Effector memory CD8-positive, alpha-beta T cell (primary cell): ENCODE measurements at regions not wholly inside any gene's neighbourhood (a gene's known extent, or its start where the extent isn't known, plus 50 kb on each side); places are given as distances from the start of the nearest gene placed in this dataset.

Experiments used
- ATAC-seq: fragments of 150-1000 bp; cut with Tn5 transposase; replicated peaks from 2 replicates; pipeline ENCODE4 v1.10.0; 2021; ENCODE audit warnings: mild to moderate bottlenecking, moderate library complexity
- DNase-seq, 3 experiments: peaks; one replicate each; pipeline ENCODE4 v3.0.0; 2021
- H3K27ac Mint-ChIP-seq, 2 donors: one replicate each; pipeline ENCODE4 v1.8.0; 2022; ENCODE audit warnings: mild to moderate bottlenecking in 2 of 2, mixed read lengths in 2 of 2, moderate library complexity in 2 of 2
- H3K27me3 Mint-ChIP-seq, 2 donors: one replicate each; pipeline ENCODE4 v1.8.0; 2022; ENCODE audit warnings: mixed read lengths in 2 of 2
- H3K36me3 Mint-ChIP-seq: one replicate; pipeline ENCODE4 v1.8.0; 2022; ENCODE audit warnings: mild to moderate bottlenecking, moderate library complexity, mixed read lengths; ENCODE audit not compliant: insufficient read depth
- H3K4me1 Mint-ChIP-seq, 2 donors: one replicate each; pipeline ENCODE4 v1.8.0; 2022; ENCODE audit warnings: low read depth in 2 of 2, mixed read lengths in 2 of 2
- H3K4me3 Mint-ChIP-seq, 2 donors: one replicate each; pipeline ENCODE4 v1.8.0; 2022; ENCODE audit warnings: mild to moderate bottlenecking in 2 of 2, mixed read lengths in 2 of 2, moderate library complexity in 2 of 2
- H3K9me3 Mint-ChIP-seq, 2 donors: one replicate each; pipeline ENCODE4 v1.8.0; 2022; ENCODE audit warnings: mixed read lengths in 2 of 2

DNA sequence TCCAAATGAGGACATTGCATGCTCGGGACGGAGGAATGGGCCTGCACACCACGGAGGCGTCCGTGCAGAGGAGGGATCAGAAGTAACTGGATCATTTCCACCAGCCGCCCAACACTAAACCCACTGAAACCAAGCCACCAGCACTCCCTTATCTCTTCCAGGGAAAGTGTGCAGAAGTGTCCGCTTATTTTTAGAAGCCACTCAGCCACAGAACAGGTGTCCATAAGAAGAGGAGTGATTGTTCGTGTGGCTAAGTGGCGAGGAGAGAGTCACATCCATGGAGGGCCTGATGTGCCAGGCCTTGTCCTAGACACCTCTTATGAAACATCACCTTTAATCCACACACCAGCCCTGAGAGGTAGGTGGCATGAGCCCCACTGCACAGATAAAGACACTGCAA is 407.9 kb upstream of the NPVF start:
- H3K36me3 Mint-ChIP-seq, result no peaks in the 10 kb centered on the region
- DNase-seq (no peak), ATAC-seq (no peak)
- H3K9me3 Mint-ChIP-seq, result no peaks in the 10 kb centered on the region
- no peak overlapping the region for H3K4me3 Mint-ChIP-seq
- no peaks in the 10 kb centered on the region for H3K4me1 Mint-ChIP-seq
- H3K27ac Mint-ChIP-seq, result no peak overlapping the region
- H3K27me3 Mint-ChIP-seq, result peaks cover 0 to 33% of the 10 kb centered on the region in 2 donors

GRCh38 chr7:25636871-25637283 is 408.6 kb upstream of the NPVF start:
- Mint-ChIP-seq H3K9me3 (no peaks in the 10 kb centered on the region), H3K4me3 (no peak overlapping the region), H3K27me3 (peaks cover 0 to 26% of the 10 kb centered on the region in 2 donors), H3K27ac (no peak overlapping the region), H3K4me1 (no peaks in the 10 kb centered on the region), H3K36me3 (no peaks in the 10 kb centered on the region)
- no peak for ATAC-seq
- no peak for DNase-seq

DNA sequence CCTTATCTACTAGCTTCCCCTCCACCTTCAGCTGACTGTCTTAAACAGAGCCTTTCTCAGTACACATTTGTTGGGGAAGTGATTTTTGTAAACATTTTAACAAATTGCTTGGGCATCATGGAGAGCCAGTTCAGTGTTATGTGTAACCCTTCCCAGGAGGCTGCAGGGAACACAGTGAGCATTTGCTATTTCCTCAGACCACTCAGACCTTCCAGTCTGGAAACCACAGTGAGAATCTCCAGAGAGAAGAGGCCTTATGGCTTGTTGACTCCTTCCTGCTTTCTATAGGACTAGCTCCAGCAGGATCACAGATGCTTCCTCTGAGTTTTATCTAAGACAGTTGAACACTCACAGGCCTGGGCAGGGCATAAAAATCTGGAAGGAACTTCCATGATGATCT is 409.8 kb upstream of the NPVF start:
- Mint-ChIP-seq H3K4me3 (no peak overlapping the region), H3K27ac (no peak overlapping the region), H3K36me3 (no peaks in the 10 kb centered on the region), H3K9me3 (no peaks in the 10 kb centered on the region), H3K27me3 (peaks cover 0 to 15% of the 10 kb centered on the region in 2 donors), H3K4me1 (no peaks in the 10 kb centered on the region)
- DNase-seq (no peak), ATAC-seq (no peak)

DNA sequence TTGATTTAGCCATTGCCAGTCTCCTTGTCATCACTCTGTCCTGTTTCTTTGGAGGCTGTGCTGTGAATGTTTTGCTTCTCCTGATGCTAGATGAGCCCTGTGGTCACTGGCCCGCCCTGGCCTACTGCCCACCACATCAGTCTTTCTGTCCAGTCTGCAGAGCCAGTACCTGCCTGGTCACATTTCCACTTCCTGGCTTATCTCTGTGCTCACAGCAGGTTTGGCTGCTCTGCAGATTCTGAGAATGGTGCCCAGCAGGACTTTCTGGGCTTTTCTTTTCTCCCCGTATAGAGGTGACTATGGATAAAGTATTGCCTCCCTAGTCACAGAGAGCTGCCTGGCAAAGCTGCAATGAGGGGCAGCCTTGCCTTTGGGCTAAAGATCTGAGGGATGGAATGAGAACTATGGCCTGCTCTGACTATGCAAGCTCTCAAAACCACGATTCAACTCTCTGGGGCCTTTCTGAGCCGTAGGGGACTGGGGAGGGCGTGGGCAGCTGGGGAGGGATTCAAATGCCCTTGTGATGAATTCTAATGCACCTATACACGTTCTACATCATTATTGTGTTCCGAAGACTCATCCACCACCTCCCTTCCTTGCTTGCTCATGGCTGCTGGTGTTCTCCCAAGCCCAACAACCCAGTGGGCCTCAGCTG is 410.4 kb upstream of the NPVF start:
- Mint-ChIP-seq H3K4me1 (no peaks in the 10 kb centered on the region), H3K36me3 (no peaks in the 10 kb centered on the region), H3K27me3 (peaks cover 0 to 9% of the 10 kb centered on the region in 2 donors), H3K27ac (no peak overlapping the region), H3K4me3 (no peak overlapping the region), H3K9me3 (no peaks in the 10 kb centered on the region)
- no peak for DNase-seq
- ATAC-seq, result no peak

DNA sequence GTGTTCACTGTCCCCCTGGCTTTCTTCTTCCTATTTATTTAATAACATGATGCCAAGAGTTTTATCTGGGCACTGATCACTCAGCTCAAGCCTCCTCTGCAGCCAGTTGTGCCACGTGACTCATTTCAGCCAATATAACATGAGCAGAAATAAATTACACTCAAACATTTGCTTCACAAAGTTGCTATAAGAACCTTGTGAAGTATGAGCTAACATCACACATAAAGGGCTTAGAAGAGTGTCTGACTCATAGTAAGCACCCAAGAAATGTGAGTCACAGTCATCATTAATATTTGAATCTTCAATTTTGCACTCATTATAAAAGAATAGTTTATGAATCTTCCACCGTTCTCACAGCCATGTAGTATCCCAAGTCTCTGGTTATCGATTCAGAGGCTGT is 414.6 kb upstream of the NPVF start:
- H3K36me3 Mint-ChIP-seq, result no peaks in the 10 kb centered on the region
- no peak overlapping the region for H3K27ac Mint-ChIP-seq
- no peak overlapping the region for H3K4me3 Mint-ChIP-seq
- DNase-seq, result no peak
- H3K9me3 Mint-ChIP-seq, result no peaks in the 10 kb centered on the region
- no peak for ATAC-seq
- H3K27me3 Mint-ChIP-seq, result peaks cover 7 to 8% of the 10 kb centered on the region in 2 donors
- no peaks in the 10 kb centered on the region for H3K4me1 Mint-ChIP-seq

DNA sequence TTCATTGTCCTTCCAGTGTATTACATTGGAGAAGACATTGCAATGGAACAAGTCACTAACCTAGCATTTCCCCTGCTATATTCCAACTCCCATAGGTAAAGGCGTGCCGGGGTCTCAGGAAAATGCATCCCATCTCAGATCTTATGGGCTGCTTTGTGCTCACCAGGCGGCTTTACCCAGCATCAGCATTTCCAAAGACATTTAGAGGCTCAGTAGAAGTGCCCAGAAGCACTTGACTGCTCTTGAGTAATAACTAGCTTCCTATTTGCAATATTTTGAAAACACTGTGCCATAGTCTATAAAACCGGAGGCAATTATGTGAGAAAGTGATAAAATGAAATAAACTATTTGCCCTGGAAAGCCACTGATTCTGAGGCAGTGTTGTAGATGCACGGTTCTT is 415.0 kb upstream of the NPVF start:
- Mint-ChIP-seq H3K27ac (no peak overlapping the region), H3K4me3 (no peak overlapping the region), H3K9me3 (no peaks in the 10 kb centered on the region), H3K36me3 (no peaks in the 10 kb centered on the region), H3K4me1 (no peaks in the 10 kb centered on the region), H3K27me3 (peaks cover 7 to 8% of the 10 kb centered on the region in 2 donors)
- DNase-seq, result no peak
- no peak for ATAC-seq

- no peak overlapping the region for H3K4me3 Mint-ChIP-seq
- no peaks in the 10 kb centered on the region for H3K9me3 Mint-ChIP-seq
- no peak overlapping the region for H3K27ac Mint-ChIP-seq
- H3K36me3 Mint-ChIP-seq, result no peaks in the 10 kb centered on the region
- H3K4me1 Mint-ChIP-seq, result no peaks in the 10 kb centered on the region
- DNase-seq (no peak), ATAC-seq (no peak)
- peaks cover 9 to 11% of the 10 kb centered on the region in 2 donors for H3K27me3 Mint-ChIP-seq
Measured at GRCh38 chr7:25643770-25644394, 415.6 kb upstream of the NPVF start.

DNA sequence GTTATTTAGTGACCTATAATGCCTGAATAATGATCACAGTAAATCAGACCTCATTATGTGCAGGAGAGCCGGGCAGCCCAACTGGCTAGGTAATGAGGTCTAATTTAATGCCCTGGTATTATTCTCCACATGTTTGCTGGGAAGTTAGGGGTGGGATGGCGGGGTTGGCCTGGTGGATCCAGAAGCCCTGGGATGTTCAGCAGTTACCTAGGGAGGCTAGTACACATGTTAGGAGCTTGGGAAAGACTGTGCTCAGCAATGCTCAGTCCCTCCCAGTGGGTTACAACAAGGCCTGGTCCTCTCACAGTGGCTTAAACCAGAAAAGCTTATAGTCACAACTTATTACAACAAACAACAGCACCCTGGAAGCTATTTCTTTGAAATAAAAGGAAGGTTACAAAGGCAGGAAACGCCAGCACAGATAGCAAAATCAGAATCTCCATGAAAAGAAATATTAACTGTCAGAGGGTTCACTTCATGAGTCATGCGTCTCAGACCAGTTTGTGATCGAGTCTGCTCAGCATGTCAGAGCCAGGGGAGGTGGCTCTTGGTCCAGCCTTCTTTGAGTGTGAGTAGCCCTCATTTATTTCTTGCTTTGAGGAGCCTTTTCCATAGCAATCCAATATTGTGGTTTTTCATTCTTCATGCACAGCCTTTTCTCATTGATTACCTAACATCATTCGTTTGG is 418.6 kb upstream of the NPVF start:
- Mint-ChIP-seq H3K9me3 (no peaks in the 10 kb centered on the region), H3K4me3 (no peak overlapping the region), H3K36me3 (no peaks in the 10 kb centered on the region), H3K27me3 (peaks cover 12 to 15% of the 10 kb centered on the region in 2 donors), H3K27ac (no peak overlapping the region), H3K4me1 (no peaks in the 10 kb centered on the region)
- ATAC-seq (no peak), DNase-seq (no peak)

DNA sequence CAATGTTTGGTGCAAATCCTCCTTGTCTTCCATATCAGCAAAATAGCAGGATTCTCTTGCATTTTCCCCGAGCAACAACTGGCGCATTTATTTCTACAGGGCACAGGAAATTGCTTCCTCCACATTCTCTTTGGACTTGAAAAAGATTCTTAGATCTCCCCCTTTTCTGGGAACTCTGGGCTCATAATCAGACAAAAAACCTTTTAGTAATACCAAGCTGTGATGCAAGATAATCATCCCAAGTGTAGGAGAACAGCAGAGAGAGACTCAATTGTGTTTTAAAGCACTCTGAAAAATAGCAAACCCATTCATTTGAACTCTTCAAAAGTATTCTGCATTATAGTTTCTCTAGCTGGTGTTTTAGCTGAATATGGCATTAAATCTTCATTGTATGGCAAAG is 419.6 kb upstream of the NPVF start:
- Mint-ChIP-seq H3K27me3 (peaks cover 18 to 24% of the 10 kb centered on the region in 2 donors), H3K4me1 (no peaks in the 10 kb centered on the region), H3K4me3 (no peak overlapping the region), H3K27ac (no peak overlapping the region), H3K36me3 (no peaks in the 10 kb centered on the region), H3K9me3 (no peaks in the 10 kb centered on the region)
- DNase-seq (no peak), ATAC-seq (no peak)

DNA sequence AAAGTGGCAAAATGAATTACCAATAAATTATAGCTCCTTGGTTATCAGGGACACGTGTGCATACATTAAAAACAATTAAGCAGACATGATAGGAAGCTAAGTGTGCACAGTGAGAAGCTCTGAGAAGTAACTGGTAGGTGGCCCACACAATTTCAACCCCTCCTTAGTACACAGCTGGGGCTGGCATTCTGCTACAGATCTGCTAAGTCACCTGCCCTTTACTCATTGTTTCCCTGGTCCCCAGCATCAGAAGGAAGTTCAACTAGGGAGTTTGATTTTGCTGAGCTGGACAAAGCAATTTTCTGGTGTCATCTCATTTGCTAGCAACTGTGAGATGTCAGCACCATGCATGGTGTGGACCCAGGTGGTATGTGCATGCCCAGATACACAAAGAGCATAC is 424.1 kb upstream of the NPVF start:
- no peak overlapping the region for H3K27ac Mint-ChIP-seq
- ATAC-seq (no peak), DNase-seq (no peak)
- peaks cover 29 to 40% of the 10 kb centered on the region in 2 donors for H3K27me3 Mint-ChIP-seq
- H3K4me3 Mint-ChIP-seq, result no peak overlapping the region
- no peaks in the 10 kb centered on the region for H3K9me3 Mint-ChIP-seq
- no peaks in the 10 kb centered on the region for H3K36me3 Mint-ChIP-seq
- H3K4me1 Mint-ChIP-seq, result no peaks in the 10 kb centered on the region

GRCh38 chr7:25653384-25653783 is 425.1 kb upstream of the NPVF start:
- no peaks in the 10 kb centered on the region for H3K36me3 Mint-ChIP-seq
- no peaks in the 10 kb centered on the region for H3K4me1 Mint-ChIP-seq
- DNase-seq (no peak), ATAC-seq (no peak)
- H3K27ac Mint-ChIP-seq, result no peak overlapping the region
- peaks cover 24 to 39% of the 10 kb centered on the region in 2 donors for H3K27me3 Mint-ChIP-seq
- no peaks in the 10 kb centered on the region for H3K9me3 Mint-ChIP-seq
- H3K4me3 Mint-ChIP-seq, result no peak overlapping the region

GRCh38 chr7:25656071-25656470 is 427.8 kb upstream of the NPVF start:
- H3K27me3 Mint-ChIP-seq, result peaks cover 16 to 28% of the 10 kb centered on the region in 2 donors
- H3K36me3 Mint-ChIP-seq, result no peaks in the 10 kb centered on the region
- ATAC-seq (no peak), DNase-seq (no peak)
- H3K9me3 Mint-ChIP-seq, result no peaks in the 10 kb centered on the region
- H3K4me1 Mint-ChIP-seq, result no peaks in the 10 kb centered on the region
- no peak overlapping the region for H3K4me3 Mint-ChIP-seq
- no peak overlapping the region for H3K27ac Mint-ChIP-seq

- H3K36me3 Mint-ChIP-seq, result no peaks in the 10 kb centered on the region
- H3K4me1 Mint-ChIP-seq, result no peaks in the 10 kb centered on the region
- H3K9me3 Mint-ChIP-seq, result no peaks in the 10 kb centered on the region
- DNase-seq, result no peak
- H3K27me3 Mint-ChIP-seq, result peaks cover 16 to 28% of the 10 kb centered on the region in 2 donors
- no peak for ATAC-seq
- H3K27ac Mint-ChIP-seq, result no peak overlapping the region
- no peak overlapping the region for H3K4me3 Mint-ChIP-seq
Measured at GRCh38 chr7:25656581-25657026, 428.3 kb upstream of the NPVF start.

GRCh38 chr7:25658375-25658774 is 430.1 kb upstream of the NPVF start:
- Mint-ChIP-seq H3K36me3 (no peaks in the 10 kb centered on the region), H3K27me3 (peaks cover 14 to 28% of the 10 kb centered on the region in 2 donors), H3K27ac (no peak overlapping the region), H3K9me3 (no peaks in the 10 kb centered on the region), H3K4me1 (no peaks in the 10 kb centered on the region), H3K4me3 (no peak overlapping the region)
- ATAC-seq, result no peak
- DNase-seq, result no peak
